Activated CD8-positive, alpha-beta T cell treated with anti-CD3 and anti-CD28 coated beads, Interleukin-2, amount 10 ng/mL, durations not matched to agents 7 days and 5 days (primary cell): ENCODE measurements at regions not wholly inside any gene's neighbourhood (a gene's known extent, or its start where the extent isn't known, plus 50 kb on each side); places are given as distances from the start of the nearest gene placed in this dataset.

Experiments used
- ATAC-seq: fragments of 150-1000 bp; cut with Tn5 transposase; one replicate; pipeline ENCODE4 v1.10.0; 2021; ENCODE audit warnings: moderate library complexity
- CTCF ChIA-PET: fragments of 350-600 bp; sonication (Branson Sonifier 250); formaldehyde crosslinking; loops from one replicate; lab custom pipeline; 2021; ENCODE audit warnings: antibody characterized with exemption; lab: Charles Lee
- POLR2A ChIA-PET: fragments of 350-600 bp; sonication (Branson Sonifier 250); formaldehyde crosslinking; loops from one replicate; lab custom pipeline; 2021; ENCODE audit warnings: antibody characterized with exemption; lab: Charles Lee
- DNase-seq: peaks from one replicate; pipeline ENCODE4 v3.0.0-alpha.2; 2020
- H3K27ac Mint-ChIP-seq: one replicate; pipeline ENCODE4 v1.8.0; 2021; ENCODE audit warnings: mild to moderate bottlenecking, mixed read lengths
- H3K27me3 Mint-ChIP-seq: one replicate; pipeline ENCODE4 v1.8.0; 2021; ENCODE audit warnings: low read depth, mixed read lengths
- H3K36me3 Mint-ChIP-seq: one replicate; pipeline ENCODE4 v1.8.0; 2021; ENCODE audit warnings: low read depth, mixed read lengths
- H3K4me1 Mint-ChIP-seq: one replicate; pipeline ENCODE4 v1.8.0; 2021; ENCODE audit warnings: low read depth, mixed read lengths
- H3K4me3 Mint-ChIP-seq: one replicate; pipeline ENCODE4 v1.8.0; 2021; ENCODE audit warnings: mild to moderate bottlenecking, mixed read lengths
- H3K9me3 Mint-ChIP-seq: one replicate; pipeline ENCODE4 v1.8.0; 2022; ENCODE audit warnings: mixed read lengths; ENCODE audit not compliant: insufficient read depth

- ATAC-seq (no peak), DNase-seq (no peak)
- Mint-ChIP-seq H3K4me3 (no peak overlapping the region), H3K27ac (no peak overlapping the region), H3K4me1 (peaks cover 38% of the 10 kb centered on the region), H3K36me3 (peaks cover 22% of the 10 kb centered on the region), H3K27me3 (no peaks in the 10 kb centered on the region), H3K9me3 (peaks cover 23% of the 10 kb centered on the region)
- CTCF ChIA-PET = interaction anchor here (0.6 kb wide), 1 partner anchor 62 kb away, joined by 3 read pairs; no protein-coding TSS in a partner anchor
- POLR2A ChIA-PET = no interaction called here
These were observed 60.8 kb upstream of the SP4 start for GRCh38 chr7:21367081-21367480.

GRCh38 chr7:21367537-21367936 is 60.3 kb upstream of the SP4 start:
- CTCF ChIA-PET = no interaction called here
- POLR2A ChIA-PET = no interaction called here
- no peaks in the 10 kb centered on the region for H3K27me3 Mint-ChIP-seq
- peaks cover 22% of the 10 kb centered on the region for H3K36me3 Mint-ChIP-seq
- no peak overlapping the region for H3K27ac Mint-ChIP-seq
- H3K4me1 Mint-ChIP-seq = peaks cover 34% of the 10 kb centered on the region
- ATAC-seq (no peak), DNase-seq (no peak)
- H3K4me3 Mint-ChIP-seq = no peak overlapping the region
- peaks cover 23% of the 10 kb centered on the region for H3K9me3 Mint-ChIP-seq

- H3K36me3 Mint-ChIP-seq = peaks cover 27% of the 10 kb centered on the region
- peaks cover 24% of the 10 kb centered on the region for H3K9me3 Mint-ChIP-seq
- no peak for DNase-seq
- no peaks in the 10 kb centered on the region for H3K27me3 Mint-ChIP-seq
- H3K4me1 Mint-ChIP-seq = peaks cover 34% of the 10 kb centered on the region
- CTCF ChIA-PET = interaction anchor here (0.8 to 1.4 kb wide), 2 partner anchors 15 to 30 kb away, joined by 3 read pairs; no protein-coding TSS in a partner anchor
- H3K27ac Mint-ChIP-seq = no peak overlapping the region
- no peak overlapping the region for H3K4me3 Mint-ChIP-seq
- no peak for ATAC-seq
- POLR2A ChIA-PET = no interaction called here
These were observed 59.6 kb upstream of the SP4 start for GRCh38 chr7:21368317-21368716.

GRCh38 chr7:21370283-21370982 is 57.5 kb upstream of the SP4 start:
- Mint-ChIP-seq H3K9me3 (peaks cover 13% of the 10 kb centered on the region), H3K27ac (no peak overlapping the region), H3K4me3 (no peak overlapping the region), H3K36me3 (peaks cover 24% of the 10 kb centered on the region), H3K27me3 (no peaks in the 10 kb centered on the region), H3K4me1 (peaks cover 30% of the 10 kb centered on the region)
- CTCF ChIA-PET = interaction anchor here (0.7 to 1.5 kb wide), 4 partner anchors 10 to 116 kb away, joined by 3 to 4 read pairs (median 4); no protein-coding TSS in a partner anchor
- no peak for DNase-seq
- no peak for ATAC-seq
- POLR2A ChIA-PET = no interaction called here

- peaks cover 20% of the 10 kb centered on the region for H3K4me1 Mint-ChIP-seq
- H3K36me3 Mint-ChIP-seq = peaks cover 17% of the 10 kb centered on the region
- no peak for ATAC-seq
- no peaks in the 10 kb centered on the region for H3K27me3 Mint-ChIP-seq
- peaks cover 14% of the 10 kb centered on the region for H3K9me3 Mint-ChIP-seq
- no peak overlapping the region for H3K4me3 Mint-ChIP-seq
- H3K27ac Mint-ChIP-seq = no peak overlapping the region
- ChIA-PET CTCF (interaction anchor here (1.0 to 1.5 kb wide), 3 partner anchors 12 to 117 kb away, joined by 3 to 4 read pairs (median 4); no protein-coding TSS in a partner anchor), POLR2A (no interaction called here)
- no peak for DNase-seq
These were observed 56.5 kb upstream of the SP4 start for GRCh38 chr7:21371360-21371759.

GRCh38 chr7:21373031-21373430 is 54.9 kb upstream of the SP4 start:
- peaks cover 21% of the 10 kb centered on the region for H3K36me3 Mint-ChIP-seq
- peaks cover 8% of the 10 kb centered on the region for H3K4me1 Mint-ChIP-seq
- ChIA-PET POLR2A (no interaction called here), CTCF (no interaction called here)
- no peaks in the 10 kb centered on the region for H3K27me3 Mint-ChIP-seq
- DNase-seq (no peak), ATAC-seq (no peak)
- peaks cover 20% of the 10 kb centered on the region for H3K9me3 Mint-ChIP-seq
- H3K4me3 Mint-ChIP-seq = no peak overlapping the region
- no peak overlapping the region for H3K27ac Mint-ChIP-seq

- Mint-ChIP-seq H3K4me1 (peaks cover 5% of the 10 kb centered on the region), H3K9me3 (peaks cover 23% of the 10 kb centered on the region), H3K27ac (no peak overlapping the region), H3K36me3 (peaks cover 23% of the 10 kb centered on the region), H3K27me3 (no peaks in the 10 kb centered on the region), H3K4me3 (no peak overlapping the region)
- DNase-seq = no peak
- ChIA-PET CTCF (no interaction called here), POLR2A (interaction anchor here (0.5 kb wide), 1 partner anchor 8 kb away, joined by 3 read pairs; no protein-coding TSS in a partner anchor)
- ATAC-seq = no peak
These were observed 53.7 kb upstream of the SP4 start for GRCh38 chr7:21374134-21374533.

- peaks cover 28% of the 10 kb centered on the region for H3K36me3 Mint-ChIP-seq
- no peaks in the 10 kb centered on the region for H3K27me3 Mint-ChIP-seq
- ChIA-PET POLR2A (no interaction called here), CTCF (interaction anchor here (1.7 kb wide), 1 partner anchor 115 kb away, joined by 3 read pairs; no protein-coding TSS in a partner anchor)
- H3K9me3 Mint-ChIP-seq = peaks cover 37% of the 10 kb centered on the region
- H3K4me1 Mint-ChIP-seq = peaks cover 8% of the 10 kb centered on the region
- ATAC-seq (no peak), DNase-seq (no peak)
- no peak overlapping the region for H3K4me3 Mint-ChIP-seq
- H3K27ac Mint-ChIP-seq = no peak overlapping the region
These were observed 50.3 kb upstream of the SP4 start for GRCh38 chr7:21377545-21377944.
